Right lobe of liver (tissue), 4 donors: ENCODE measurements at regions not wholly inside any gene's neighbourhood (a gene's known extent, or its start where the extent isn't known, plus 50 kb on each side); places are given as distances from the start of the nearest gene placed in this dataset.

ENCODE experiments used
- POLR2A ChIP-seq: fragments of 450-650 bp; IDR thresholded peaks from one replicate; pipeline ENCODE4 v1.6.1; 2017; ENCODE audit warnings: antibody characterized with exemption, mild to moderate bottlenecking
- TF ChIP-seq, protein P1 (sequence below), 4 donors: fragments of 200-600 bp in 3 of 4; fragments of 450-650 bp in 1 of 4; IDR thresholded peaks; one replicate each; pipeline versions ENCODE4 v1.5.1 to v1.8.0; 2016 to 2022; ENCODE audit warnings: antibody characterized with exemption in 4 of 4, mild to moderate bottlenecking in 2 of 4
- donor health status: DM: no; HTN: no; CAD: no.
- donor health status: DM: no; HTN: no; CAD: no.
- donor health status: DM: no; HTN: yes; CAD: no.

DNA sequence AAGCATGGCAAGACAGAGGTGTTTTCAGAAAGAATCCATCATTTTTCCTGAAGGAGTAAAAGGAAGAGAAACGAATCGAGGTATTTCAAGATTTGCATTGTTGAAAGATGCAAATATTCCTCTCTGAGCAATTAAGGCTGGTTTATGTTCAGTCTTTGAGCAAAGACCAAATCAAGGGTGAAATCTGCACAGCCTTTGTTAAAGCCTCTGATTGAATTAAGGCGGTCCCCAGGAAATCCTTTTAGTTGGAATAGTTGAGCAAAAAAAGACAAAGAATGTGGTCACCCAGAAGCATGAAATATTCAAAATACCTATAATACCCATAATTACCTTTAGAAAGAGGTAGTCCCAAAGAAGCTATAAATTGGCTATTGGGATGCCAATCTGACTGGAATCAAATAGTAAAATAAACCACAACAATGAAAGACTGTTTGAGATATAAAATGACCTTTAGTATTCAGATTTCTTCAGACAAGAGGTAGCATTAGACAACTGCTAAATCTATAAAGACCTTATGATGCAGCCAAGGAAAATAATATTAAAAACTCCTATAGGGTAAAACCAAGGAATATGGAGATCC, 1218.1 kb downstream of the ROBO2 start:
- TF ChIP-seq POLR2A: no peak
- TF ChIP-seq, protein P1, sequence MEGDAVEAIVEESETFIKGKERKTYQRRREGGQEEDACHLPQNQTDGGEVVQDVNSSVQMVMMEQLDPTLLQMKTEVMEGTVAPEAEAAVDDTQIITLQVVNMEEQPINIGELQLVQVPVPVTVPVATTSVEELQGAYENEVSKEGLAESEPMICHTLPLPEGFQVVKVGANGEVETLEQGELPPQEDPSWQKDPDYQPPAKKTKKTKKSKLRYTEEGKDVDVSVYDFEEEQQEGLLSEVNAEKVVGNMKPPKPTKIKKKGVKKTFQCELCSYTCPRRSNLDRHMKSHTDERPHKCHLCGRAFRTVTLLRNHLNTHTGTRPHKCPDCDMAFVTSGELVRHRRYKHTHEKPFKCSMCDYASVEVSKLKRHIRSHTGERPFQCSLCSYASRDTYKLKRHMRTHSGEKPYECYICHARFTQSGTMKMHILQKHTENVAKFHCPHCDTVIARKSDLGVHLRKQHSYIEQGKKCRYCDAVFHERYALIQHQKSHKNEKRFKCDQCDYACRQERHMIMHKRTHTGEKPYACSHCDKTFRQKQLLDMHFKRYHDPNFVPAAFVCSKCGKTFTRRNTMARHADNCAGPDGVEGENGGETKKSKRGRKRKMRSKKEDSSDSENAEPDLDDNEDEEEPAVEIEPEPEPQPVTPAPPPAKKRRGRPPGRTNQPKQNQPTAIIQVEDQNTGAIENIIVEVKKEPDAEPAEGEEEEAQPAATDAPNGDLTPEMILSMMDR (IDR thresholded peaks at IDR 0.05): no peak
